Lower lobe of right lung (tissue), 2 donors: ENCODE measurements at regions not wholly inside any gene's neighbourhood (a gene's known extent, or its start where the extent isn't known, plus 50 kb on each side); places are given as distances from the start of the nearest gene placed in this dataset.

Experiments
- ATAC-seq, 2 donors: fragments of 200-7000 bp; cut with Tn5 transposase; one replicate each; pipeline ENCODE4 v1.9.1; 2020 to 2022; ENCODE audit warnings: mild to moderate bottlenecking in 2 of 2, moderate library complexity in 2 of 2
- DNase-seq: peaks from one replicate; pipeline ENCODE4 v3.0.0-alpha.2; 2020
- H3K27ac ChIP-seq: fragments of 200-600 bp; one replicate; pipeline ENCODE4 v1.8.0; 2022
- H3K27me3 ChIP-seq: fragments of 200-600 bp; one replicate; pipeline ENCODE4 v1.8.0; 2022; ENCODE audit warnings: low read depth
- H3K36me3 ChIP-seq: fragments of 200-600 bp; one replicate; pipeline ENCODE4 v1.8.0; 2022; ENCODE audit warnings: mild to moderate bottlenecking
- H3K4me1 ChIP-seq: fragments of 200-600 bp; one replicate; pipeline ENCODE4 v1.8.0; 2022
- H3K4me3 ChIP-seq: fragments of 200-600 bp; one replicate; pipeline ENCODE4 v1.8.0; 2022; ENCODE audit warnings: mild to moderate bottlenecking
- H3K9me3 ChIP-seq: fragments of 200-600 bp; one replicate; pipeline ENCODE4 v1.8.0; 2022
- intact Hi-C: fragments of 100-400 bp; cut with DNase I; formaldehyde crosslinking; loops from one replicate; pipeline ENCODE4 v1.11.0; 2022
- TF ChIP-seq, protein P1 (sequence below): fragments of 200-600 bp; IDR thresholded peaks from one replicate; pipeline ENCODE4 v1.8.0; 2022; ENCODE audit warnings: antibody characterized with exemption, mild to moderate bottlenecking
- donor health status: DM: no; HTN: yes; CAD: no; lungs with severe emphysema.

DNA sequence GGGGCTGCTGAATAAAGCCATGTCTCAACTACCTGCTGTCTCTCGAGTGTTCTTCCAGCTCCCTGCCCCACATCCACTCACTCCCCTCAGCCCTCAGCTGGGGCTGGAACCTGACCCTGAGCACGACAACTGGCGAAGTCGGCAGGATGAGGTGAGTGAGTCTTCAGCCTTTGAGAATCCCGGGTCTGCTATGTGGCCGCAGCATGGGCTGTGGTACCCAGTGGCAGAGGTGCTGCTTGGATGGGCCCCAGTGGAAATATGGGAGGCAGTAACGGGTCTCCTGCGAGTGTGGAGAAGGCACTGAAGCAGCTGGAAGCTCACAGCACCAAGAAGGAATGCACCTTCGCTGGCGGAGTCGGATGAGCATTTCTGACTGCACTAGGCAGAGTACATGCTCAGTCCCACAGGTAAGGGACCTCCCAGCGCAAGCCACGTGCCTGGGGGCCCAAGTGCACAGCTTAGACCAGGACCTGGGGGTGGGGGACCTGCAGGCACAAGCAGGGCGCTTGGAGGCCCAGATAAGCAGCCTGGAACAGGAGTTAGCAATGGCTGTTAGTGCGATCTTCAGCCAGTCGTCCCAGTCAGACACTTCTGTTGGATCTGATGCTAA is 95.5 kb upstream of the TMPO start:
- Histone ChIP-seq H3K4me3 (no peak overlapping the region), H3K36me3 (no peaks in the 10 kb centered on the region), H3K27me3 (no peaks in the 10 kb centered on the region), H3K9me3 (no peaks in the 10 kb centered on the region), H3K4me1 (peaks cover 39% of the 10 kb centered on the region), H3K27ac (peak overlapping the region; percentile 75)
- DNase-seq (no peak), ATAC-seq (no peak)
- TF ChIP-seq, protein P1, sequence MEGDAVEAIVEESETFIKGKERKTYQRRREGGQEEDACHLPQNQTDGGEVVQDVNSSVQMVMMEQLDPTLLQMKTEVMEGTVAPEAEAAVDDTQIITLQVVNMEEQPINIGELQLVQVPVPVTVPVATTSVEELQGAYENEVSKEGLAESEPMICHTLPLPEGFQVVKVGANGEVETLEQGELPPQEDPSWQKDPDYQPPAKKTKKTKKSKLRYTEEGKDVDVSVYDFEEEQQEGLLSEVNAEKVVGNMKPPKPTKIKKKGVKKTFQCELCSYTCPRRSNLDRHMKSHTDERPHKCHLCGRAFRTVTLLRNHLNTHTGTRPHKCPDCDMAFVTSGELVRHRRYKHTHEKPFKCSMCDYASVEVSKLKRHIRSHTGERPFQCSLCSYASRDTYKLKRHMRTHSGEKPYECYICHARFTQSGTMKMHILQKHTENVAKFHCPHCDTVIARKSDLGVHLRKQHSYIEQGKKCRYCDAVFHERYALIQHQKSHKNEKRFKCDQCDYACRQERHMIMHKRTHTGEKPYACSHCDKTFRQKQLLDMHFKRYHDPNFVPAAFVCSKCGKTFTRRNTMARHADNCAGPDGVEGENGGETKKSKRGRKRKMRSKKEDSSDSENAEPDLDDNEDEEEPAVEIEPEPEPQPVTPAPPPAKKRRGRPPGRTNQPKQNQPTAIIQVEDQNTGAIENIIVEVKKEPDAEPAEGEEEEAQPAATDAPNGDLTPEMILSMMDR: no peak
- intact Hi-C loops: loop anchor here (5.0 kb wide), 1 partner anchor 92 kb away; no protein-coding TSS in a partner anchor

DNA sequence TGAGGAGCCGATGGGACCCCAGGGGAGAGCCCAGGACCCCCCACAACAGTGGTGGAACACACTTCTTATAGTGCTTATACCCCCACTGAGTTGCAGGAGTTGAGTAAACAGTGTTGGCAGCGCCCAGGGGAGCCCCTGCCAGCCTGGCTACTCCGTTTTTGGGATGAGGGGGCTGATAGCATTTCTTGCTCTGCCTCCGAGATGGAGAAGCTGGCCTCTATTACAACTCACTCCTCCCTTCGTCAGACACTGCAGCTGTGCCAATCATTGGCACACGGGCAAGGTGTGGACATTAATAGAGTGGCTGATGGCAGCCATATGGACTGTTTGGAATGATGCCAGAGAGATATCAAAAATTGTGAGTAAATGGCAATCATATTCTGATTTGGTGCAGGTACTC is 94.9 kb upstream of the TMPO start:
- H3K36me3 ChIP-seq: no peaks in the 10 kb centered on the region
- no peak overlapping the region for H3K4me3 ChIP-seq
- TF ChIP-seq, protein P1: no peak
- no peak for DNase-seq
- no peaks in the 10 kb centered on the region for H3K27me3 ChIP-seq
- intact Hi-C loops: loop anchor here (5.0 kb wide), 1 partner anchor 92 kb away; no protein-coding TSS in a partner anchor
- H3K9me3 ChIP-seq: no peaks in the 10 kb centered on the region
- no peak overlapping the region for H3K27ac ChIP-seq
- peaks cover 42% of the 10 kb centered on the region for H3K4me1 ChIP-seq
- no peak for ATAC-seq

DNA sequence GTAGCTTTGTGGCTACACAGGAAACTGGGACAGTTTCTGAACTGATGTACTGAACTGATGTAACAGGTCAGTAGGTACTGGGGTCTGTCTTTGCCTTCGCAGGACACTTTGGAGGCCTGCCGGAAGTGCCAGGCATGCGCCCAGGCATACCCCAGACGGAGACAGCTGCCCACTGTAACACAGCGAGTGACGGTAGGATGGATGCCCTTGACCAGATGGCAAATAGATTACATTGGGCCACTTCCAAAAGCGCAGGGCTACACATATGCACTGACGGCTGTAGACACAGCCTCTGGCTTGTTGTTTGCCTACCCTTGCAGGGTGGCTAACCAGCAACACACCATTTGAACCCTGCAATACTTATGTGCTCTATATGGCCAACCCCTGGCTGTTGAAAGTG is 94.1 kb upstream of the TMPO start:
- Histone ChIP-seq H3K36me3 (no peaks in the 10 kb centered on the region), H3K27me3 (no peaks in the 10 kb centered on the region), H3K27ac (no peak overlapping the region), H3K4me3 (no peak overlapping the region), H3K4me1 (peaks cover 42% of the 10 kb centered on the region), H3K9me3 (no peaks in the 10 kb centered on the region)
- ATAC-seq (no peak), DNase-seq (no peak)
- TF ChIP-seq, protein P1: no peak
- intact Hi-C loops: loop anchor here (5.0 kb wide), 1 partner anchor 91 kb away; no protein-coding TSS in a partner anchor

DNA sequence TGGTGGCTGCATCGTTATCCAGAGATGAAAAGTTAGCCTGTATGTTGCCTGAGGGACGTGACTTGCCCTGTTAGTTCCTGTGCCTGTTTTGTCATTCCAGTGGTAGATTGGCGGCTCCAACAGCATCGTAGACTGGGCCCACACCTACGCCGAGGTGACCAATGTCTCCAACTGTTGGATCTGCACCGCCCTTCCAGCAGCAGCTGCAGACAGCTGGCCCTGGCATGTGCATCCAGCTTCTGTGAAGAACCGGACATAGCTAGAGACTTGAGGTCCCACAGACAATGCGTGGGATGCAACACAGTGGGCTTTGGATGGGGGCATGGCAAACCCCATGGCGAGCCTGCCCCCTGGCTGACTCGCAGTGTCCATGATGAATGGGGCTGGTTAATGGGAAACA is 93.0 kb upstream of the TMPO start:
- TF ChIP-seq, protein P1: no peak
- H3K27me3 ChIP-seq: no peaks in the 10 kb centered on the region
- no peaks in the 10 kb centered on the region for H3K9me3 ChIP-seq
- H3K4me3 ChIP-seq: no peak overlapping the region
- intact Hi-C loops: loop anchor here (5.0 kb wide), 1 partner anchor 90 kb away; no protein-coding TSS in a partner anchor
- no peaks in the 10 kb centered on the region for H3K36me3 ChIP-seq
- H3K27ac ChIP-seq: no peak overlapping the region
- no peak for DNase-seq
- peaks cover 37% of the 10 kb centered on the region for H3K4me1 ChIP-seq
- ATAC-seq: no peak

DNA sequence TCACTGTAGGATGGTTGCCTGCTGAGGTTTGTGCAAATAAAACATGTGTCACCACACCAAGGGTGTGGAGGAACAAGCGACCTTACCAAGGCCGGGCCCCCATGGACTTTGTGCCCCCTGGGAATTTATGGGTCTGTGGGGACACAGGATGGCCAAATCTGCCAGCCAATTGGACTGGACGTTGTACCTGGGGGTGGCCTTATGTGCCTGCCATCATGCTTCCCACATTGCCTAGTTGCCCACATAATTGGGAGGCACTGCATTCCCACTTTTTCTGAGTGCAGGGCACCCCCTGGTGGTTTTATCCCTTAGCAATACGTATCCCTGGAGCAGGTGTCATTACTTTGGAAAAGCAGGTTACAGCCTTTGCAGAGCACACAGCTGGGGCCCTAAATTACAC is 92.6 kb upstream of the TMPO start:
- no peaks in the 10 kb centered on the region for H3K27me3 ChIP-seq
- TF ChIP-seq, protein P1: no peak
- peaks cover 32% of the 10 kb centered on the region for H3K4me1 ChIP-seq
- ATAC-seq: no peak
- no peak overlapping the region for H3K27ac ChIP-seq
- no peaks in the 10 kb centered on the region for H3K36me3 ChIP-seq
- DNase-seq: no peak
- intact Hi-C loops: loop anchor here (5.0 kb wide), 1 partner anchor 89 kb away; no protein-coding TSS in a partner anchor
- no peak overlapping the region for H3K4me3 ChIP-seq
- H3K9me3 ChIP-seq: no peaks in the 10 kb centered on the region
